ELR (cell line): ENCODE measurements at regions not wholly inside any gene's neighbourhood (a gene's known extent, or its start where the extent isn't known, plus 50 kb on each side); places are given as distances from the start of the nearest gene placed in this dataset.

Source experiments
- DNase-seq: peaks from one replicate; pipeline ENCODE4 v3.0.0-alpha.2; 2015; ENCODE audit warnings: low read depth

- no peak for DNase-seq
These were observed 287.8 kb downstream of the RRAGC start for GRCh38 chr1:38571726-38572125.

- DNase-seq = no peak
These were observed 289.0 kb downstream of the RRAGC start for GRCh38 chr1:38570657-38570975.

GRCh38 chr1:38569932-38570656 is 289.5 kb downstream of the RRAGC start:
- no peak for DNase-seq

- DNase-seq = no peak
These were observed 291.3 kb downstream of the RRAGC start for GRCh38 chr1:38568061-38568857.

- no peak for DNase-seq
These were observed 292.2 kb downstream of the RRAGC start for GRCh38 chr1:38567401-38567800.

GRCh38 chr1:38565020-38565491 is 294.5 kb downstream of the RRAGC start:
- no peak for DNase-seq

GRCh38 chr1:38563942-38564735 is 295.4 kb downstream of the RRAGC start:
- DNase-seq = no peak

GRCh38 chr1:38561725-38562124 is 297.8 kb downstream of the RRAGC start:
- no peak for DNase-seq

- DNase-seq = no peak
These were observed 298.5 kb downstream of the RRAGC start for GRCh38 chr1:38561110-38561509.

GRCh38 chr1:38560457-38560856 is 299.1 kb downstream of the RRAGC start:
- no peak for DNase-seq

GRCh38 chr1:38559446-38560165 is 300.0 kb downstream of the RRAGC start:
- DNase-seq = no peak

GRCh38 chr1:38558500-38559445 is 300.8 kb downstream of the RRAGC start:
- no peak for DNase-seq

GRCh38 chr1:38558055-38558454 is 301.5 kb downstream of the RRAGC start:
- DNase-seq = no peak

GRCh38 chr1:38555594-38555993 is 304.0 kb downstream of the RRAGC start:
- DNase-seq = no peak

- DNase-seq = no peak
These were observed 304.4 kb downstream of the RRAGC start for GRCh38 chr1:38555130-38555529.

- DNase-seq = no peak
These were observed 308.0 kb downstream of the RRAGC start for GRCh38 chr1:38551318-38552307.

- DNase-seq = no peak
These were observed 310.4 kb downstream of the RRAGC start for GRCh38 chr1:38549191-38549590.

GRCh38 chr1:38547321-38547720 is 312.3 kb downstream of the RRAGC start:
- no peak for DNase-seq

- no peak for DNase-seq
These were observed 312.9 kb downstream of the RRAGC start for GRCh38 chr1:38546636-38547035.

GRCh38 chr1:38541223-38541622 is 318.3 kb downstream of the RRAGC start:
- no peak for DNase-seq
